ENCODE measurements at regions not wholly inside any gene's neighbourhood (a gene's known extent, or its start where the extent isn't known, plus 50 kb on each side); places are given as distances from the start of the nearest gene placed in this dataset.
"Not testable (repeated sequence)": the region's sequence is repeated elsewhere in the genome, so short reads cannot be mapped to it uniquely, and the experiment has no call there.

GRCh38 chr3:173342679-173343078, 54.9 kb upstream of the NLGN1 start:
- intact Hi-C loops (cut with micrococcal nuclease) = no loop called here

GRCh38 chr3:173340626-173341025, 56.9 kb upstream of the NLGN1 start:
- intact Hi-C loops (cut with micrococcal nuclease) = no loop called here

- intact Hi-C loops (cut with micrococcal nuclease) = no loop called here
Measured at GRCh38 chr3:173336261-173336660, 61.3 kb upstream of the NLGN1 start.

GRCh38 chr3:173306110-173306509, 91.4 kb upstream of the NLGN1 start:
- intact Hi-C loops (cut with micrococcal nuclease) = no loop called here

- intact Hi-C loops (cut with micrococcal nuclease) = no loop called here
Measured at GRCh38 chr3:173304182-173304800, 93.3 kb upstream of the NLGN1 start.

- intact Hi-C loops (cut with micrococcal nuclease) = no loop called here
Measured at GRCh38 chr3:173301647-173302046, 95.9 kb upstream of the NLGN1 start.

GRCh38 chr3:173289072-173289471, 108.5 kb upstream of the NLGN1 start:
- intact Hi-C loops (cut with micrococcal nuclease) = no loop called here

GRCh38 chr3:173287361-173287760, 110.2 kb upstream of the NLGN1 start:
- intact Hi-C loops (cut with micrococcal nuclease) = no loop called here

- intact Hi-C loops (cut with micrococcal nuclease) = not testable (repeated sequence)
Measured at GRCh38 chr3:173286507-173286906, 111.0 kb upstream of the NLGN1 start.

GRCh38 chr3:173284301-173284700, 113.2 kb upstream of the NLGN1 start:
- intact Hi-C loops (cut with micrococcal nuclease) = no loop called here

GRCh38 chr3:173275740-173276139, 121.8 kb upstream of the NLGN1 start:
- intact Hi-C loops (cut with micrococcal nuclease) = no loop called here

- intact Hi-C loops (cut with micrococcal nuclease) = no loop called here
Measured at GRCh38 chr3:173273838-173274237, 123.7 kb upstream of the NLGN1 start.

- intact Hi-C loops (cut with micrococcal nuclease) = no loop called here
Measured at GRCh38 chr3:173268781-173269180, 127.7 kb upstream of the SPATA16 start.

GRCh38 chr3:173267716-173268115, 126.7 kb upstream of the SPATA16 start:
- intact Hi-C loops (cut with micrococcal nuclease) = no loop called here

GRCh38 chr3:173266441-173266840, 125.4 kb upstream of the SPATA16 start:
- intact Hi-C loops (cut with micrococcal nuclease) = no loop called here

GRCh38 chr3:173258697-173259096, 117.7 kb upstream of the SPATA16 start:
- intact Hi-C loops (cut with micrococcal nuclease) = no loop called here

GRCh38 chr3:173257797-173258196, 116.8 kb upstream of the SPATA16 start:
- intact Hi-C loops (cut with micrococcal nuclease) = no loop called here

- intact Hi-C loops (cut with micrococcal nuclease) = no loop called here
Measured at GRCh38 chr3:173255555-173255954, 114.5 kb upstream of the SPATA16 start.

- intact Hi-C loops (cut with micrococcal nuclease) = no loop called here
Measured at GRCh38 chr3:173253471-173253870, 112.4 kb upstream of the SPATA16 start.

GRCh38 chr3:173249457-173249856, 108.4 kb upstream of the SPATA16 start:
- intact Hi-C loops (cut with micrococcal nuclease) = no loop called here

- intact Hi-C loops (cut with micrococcal nuclease) = no loop called here
Measured at GRCh38 chr3:173241727-173242126, 100.7 kb upstream of the SPATA16 start.

- intact Hi-C loops (cut with micrococcal nuclease) = no loop called here
Measured at GRCh38 chr3:173238091-173238490, 97.1 kb upstream of the SPATA16 start.

- intact Hi-C loops (cut with micrococcal nuclease) = no loop called here
Measured at GRCh38 chr3:173225351-173225750, 84.3 kb upstream of the SPATA16 start.

GRCh38 chr3:173221010-173221409, 80.0 kb upstream of the SPATA16 start:
- intact Hi-C loops (cut with micrococcal nuclease) = no loop called here
